ENCODE measurements at regions not wholly inside any gene's neighbourhood (a gene's known extent, or its start where the extent isn't known, plus 50 kb on each side); places are given as distances from the start of the nearest gene placed in this dataset.

- DNase-seq (ENCODE audit: low read depth in 4 of 4, low spot score in 1 of 4) = no peak
These were observed 52.1 kb upstream of the BACE2 start for GRCh38 chr21:41115851-41116250.

Measured in stimulated activated CD4-positive, alpha-beta T cell treated with anti-CD3 and anti-CD28 coated beads, Interleukin-1b, Interleukin-23, amount 100 ng/mL, for 24 hours (primary cell).